Stimulated activated CD8-positive, alpha-beta memory T cell treated with anti-CD3 and anti-CD28 coated beads, Interleukin-15, amount 100 ng/mL, for 1 hour (primary cell): ENCODE measurements at regions not wholly inside any gene's neighbourhood (a gene's known extent, or its start where the extent isn't known, plus 50 kb on each side); places are given as distances from the start of the nearest gene placed in this dataset.
"Not testable (repeated sequence)": the region's sequence is repeated elsewhere in the genome, so short reads cannot be mapped to it uniquely, and the experiment has no call there.

Experiments
- DNase-seq: peaks from one replicate; pipeline ENCODE4 v3.0.0-alpha.2; 2020; ENCODE audit warnings: low read depth

- DNase-seq: no peak
These were observed 1209.9 kb downstream of the NSUN3 start for GRCh38 chr3:95272781-95273180.

- no peak for DNase-seq
These were observed 1214.8 kb downstream of the NSUN3 start for GRCh38 chr3:95277613-95278012.

- DNase-seq: no peak
These were observed 1218.0 kb downstream of the NSUN3 start for GRCh38 chr3:95280711-95281352.

GRCh38 chr3:95289295-95289694 is 1226.4 kb downstream of the NSUN3 start:
- DNase-seq: no peak

DNA sequence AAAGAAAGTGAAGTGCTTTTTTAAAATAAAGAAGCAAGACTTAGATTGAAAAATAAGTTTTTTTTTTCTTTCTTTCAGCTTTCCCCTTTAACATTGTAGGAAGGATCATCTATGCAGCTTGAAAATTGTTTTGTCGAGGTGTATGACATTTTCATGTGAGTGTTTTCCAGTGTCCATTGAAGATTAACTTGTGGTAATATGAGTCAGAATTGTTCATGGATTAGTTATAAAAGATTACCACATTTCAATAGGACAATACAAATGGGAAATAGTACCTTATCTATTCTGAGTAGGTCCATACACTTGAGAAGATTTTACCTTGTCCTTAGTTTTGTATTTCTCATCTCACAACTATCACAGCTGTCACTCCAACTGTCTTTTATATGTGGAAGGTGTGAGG is 1234.7 kb downstream of the NSUN3 start:
- DNase-seq: no peak

- no peak for DNase-seq
These were observed 1239.2 kb downstream of the NSUN3 start for GRCh38 chr3:95302044-95302443.

GRCh38 chr3:95310560-95310959 is 1247.7 kb downstream of the NSUN3 start:
- DNase-seq: no peak

- DNase-seq: no peak
These were observed 1248.4 kb downstream of the NSUN3 start for GRCh38 chr3:95311272-95311671.

GRCh38 chr3:95312650-95313049 is 1249.8 kb downstream of the NSUN3 start:
- no peak for DNase-seq

GRCh38 chr3:95319921-95320494 is 1257.1 kb downstream of the NSUN3 start:
- no peak for DNase-seq

GRCh38 chr3:95327478-95327877 is 1264.6 kb downstream of the NSUN3 start:
- no peak for DNase-seq

DNA sequence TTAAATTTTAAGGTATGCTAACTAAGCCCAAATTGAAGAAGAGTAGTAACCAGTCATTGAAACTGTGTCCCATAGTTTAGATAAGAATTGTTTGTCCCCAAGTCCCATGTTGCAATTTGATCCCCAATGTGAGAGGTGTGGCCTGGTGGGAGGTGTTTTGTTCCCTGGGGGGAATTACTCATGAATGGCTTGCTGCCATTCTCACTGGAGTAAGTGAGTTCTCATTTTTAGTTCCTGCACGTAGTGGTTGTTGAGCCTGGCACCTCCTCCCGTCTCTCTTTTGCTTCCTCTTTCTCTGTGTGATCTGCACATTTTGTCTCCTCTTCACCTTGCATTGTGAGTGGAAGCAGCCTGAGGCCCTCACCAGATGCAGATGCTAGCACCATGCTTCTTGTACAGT is 1271.0 kb downstream of the NSUN3 start:
- DNase-seq: no peak

GRCh38 chr3:95334461-95334860 is 1271.6 kb downstream of the NSUN3 start:
- DNase-seq: no peak

- no peak for DNase-seq
These were observed 1272.7 kb downstream of the NSUN3 start for GRCh38 chr3:95335517-95335916.

DNA sequence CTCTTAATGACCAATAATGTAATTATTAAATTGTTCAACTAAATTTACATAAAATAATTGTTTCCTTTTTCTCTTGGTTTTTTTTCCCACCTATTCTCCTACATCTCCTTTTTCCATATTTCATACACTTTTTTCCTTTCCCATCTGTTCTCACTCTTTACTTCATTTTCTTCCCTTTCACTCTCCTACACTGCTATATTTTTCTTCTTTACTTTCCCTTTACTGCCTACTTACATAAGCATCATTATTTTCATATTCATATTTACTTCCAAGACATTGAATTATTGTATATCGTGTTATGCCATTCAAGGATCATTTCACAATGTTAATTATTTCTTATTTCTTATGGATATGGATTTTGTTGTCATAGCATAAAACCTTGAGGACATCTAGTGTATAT is 1275.6 kb downstream of the NSUN3 start:
- DNase-seq: no peak

GRCh38 chr3:95341314-95341713 is 1278.5 kb downstream of the NSUN3 start:
- DNase-seq: no peak

GRCh38 chr3:95343228-95343627 is 1280.4 kb downstream of the NSUN3 start:
- DNase-seq: no peak

DNA sequence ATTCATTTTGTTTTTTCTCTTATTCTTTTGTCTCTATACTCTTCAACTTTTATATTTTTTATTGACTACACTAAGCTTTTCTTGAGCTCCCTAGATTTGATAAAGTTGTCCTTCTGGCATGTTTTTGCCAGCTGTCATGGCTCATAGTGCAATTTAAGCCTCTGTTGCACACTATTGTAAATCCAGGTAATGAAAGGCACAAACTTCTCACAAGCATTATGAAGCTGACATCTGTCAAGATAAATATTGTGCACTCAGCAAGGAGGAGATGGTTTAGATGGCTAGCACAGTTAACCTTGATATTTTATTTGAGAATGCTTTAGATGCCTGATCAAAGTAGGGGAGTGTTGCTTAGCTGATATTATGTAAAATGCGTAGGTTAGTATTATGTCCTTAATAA is 1280.9 kb downstream of the NSUN3 start:
- DNase-seq: no peak

GRCh38 chr3:95347936-95348335 is 1285.1 kb downstream of the NSUN3 start:
- DNase-seq: not testable (repeated sequence)

GRCh38 chr3:95348879-95349278 is 1286.0 kb downstream of the NSUN3 start:
- no peak for DNase-seq

- no peak for DNase-seq
These were observed 1287.2 kb downstream of the NSUN3 start for GRCh38 chr3:95350049-95350448.

- DNase-seq: no peak
These were observed 1288.3 kb downstream of the NSUN3 start for GRCh38 chr3:95351158-95351557.

DNA sequence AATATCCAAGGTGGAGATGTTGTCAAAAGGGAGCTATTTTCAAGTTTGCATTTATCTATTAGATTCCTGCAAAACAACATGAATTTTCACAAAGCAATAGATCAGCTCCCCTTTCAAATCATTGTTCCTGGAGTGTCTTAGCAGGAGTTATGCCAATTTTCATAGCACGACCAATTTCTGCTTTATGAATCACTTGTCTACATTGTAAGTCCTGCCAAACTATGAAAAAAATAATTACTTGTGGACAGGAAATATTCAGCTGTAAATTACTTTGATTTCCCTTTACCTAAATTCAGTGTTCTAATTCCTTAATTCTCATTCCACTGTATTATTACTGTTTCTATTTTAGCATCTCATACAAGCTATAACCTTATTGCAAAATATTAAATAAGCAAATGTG is 1289.6 kb downstream of the NSUN3 start:
- DNase-seq: no peak

- DNase-seq: no peak
These were observed 1291.6 kb downstream of the NSUN3 start for GRCh38 chr3:95354489-95354888.
